ENCODE measurements at regions not wholly inside any gene's neighbourhood (a gene's known extent, or its start where the extent isn't known, plus 50 kb on each side); places are given as distances from the start of the nearest gene placed in this dataset.

GRCh38 chr10:4202938-4203337 is 417.9 kb upstream of the KLF6 start (continued):
- TF ChIP-seq ZNF398 (tag by site-specific recombination; IDR thresholded peaks at IDR 0.05): no peak
- TF ChIP-seq ZNF561 (tag by site-specific recombination; IDR thresholded peaks at IDR 0.05; ENCODE audit: borderline replicate concordance): no peak
- no peak for TF ChIP-seq PRDM2 (tag by site-specific recombination; IDR thresholded peaks at IDR 0.05; ENCODE audit: borderline replicate concordance)
- no peak for TF ChIP-seq KLF7 (tag by site-specific recombination; IDR thresholded peaks at IDR 0.05; ENCODE audit: borderline replicate concordance)

GRCh38 chr10:4201866-4202825 is 417.1 kb upstream of the KLF6 start:
- no peaks in the 10 kb centered on the region for H3K4me1 ChIP-seq (ENCODE audit: control insufficient read depth, insufficient read depth, low read length)
- ChIA-PET POLR2A (no interaction called here), CTCF (no interaction called here)
- no peaks in the 10 kb centered on the region for H3K9me3 ChIP-seq (ENCODE audit: control insufficient read depth, insufficient read depth, low read depth, low read length)
- H3K27ac ChIP-seq (ENCODE audit: extremely low read depth, low read depth, low read length): no peak overlapping the region
- no peak for TF ChIP-seq ZNF639 (tag by site-specific recombination; IDR thresholded peaks at IDR 0.05)
- TF ChIP-seq SCRT1 (tag by site-specific recombination; IDR thresholded peaks at IDR 0.05; ENCODE audit: borderline replicate concordance): no peak
- TF ChIP-seq ZNF10 (tag by site-specific recombination; IDR thresholded peaks at IDR 0.05): no peak
- no peak for TF ChIP-seq ZNF214 (tag by site-specific recombination; IDR thresholded peaks at IDR 0.05; ENCODE audit: borderline replicate concordance)
- TF ChIP-seq GLI2 (tag by site-specific recombination; IDR thresholded peaks at IDR 0.05; ENCODE audit: borderline replicate concordance, low read depth): no peak
- no peak for TF ChIP-seq ZNF280C (tag by site-specific recombination; IDR thresholded peaks at IDR 0.05)
- no peak for TF ChIP-seq ZNF184 (tag by site-specific recombination; IDR thresholded peaks at IDR 0.05)
- TF ChIP-seq ZNF175 (tag by site-specific recombination; IDR thresholded peaks at IDR 0.05): no peak
- TF ChIP-seq ZNF19 (tag by site-specific recombination; IDR thresholded peaks at IDR 0.05; ENCODE audit: low read depth): no peak
- no peak for TF ChIP-seq ZNF114 (tag by site-specific recombination; IDR thresholded peaks at IDR 0.05)
- TF ChIP-seq ZNF654 (tag by site-specific recombination; IDR thresholded peaks at IDR 0.05; ENCODE audit: low read depth): no peak
- TF ChIP-seq ZNF112 (tag by site-specific recombination; IDR thresholded peaks at IDR 0.05): no peak
- TF ChIP-seq ZSCAN16 (tag by site-specific recombination; IDR thresholded peaks at IDR 0.05): no peak
- H3K4me3 ChIP-seq (ENCODE audit: low read depth, low read length): no peak overlapping the region
- H3K36me3 ChIP-seq (ENCODE audit: control insufficient read depth in 2 of 2, insufficient read depth in 1 of 2, low read length in 2 of 2): no peaks in the 10 kb centered on the region
